Kidney (tissue), 13 donors: ENCODE measurements at regions not wholly inside any gene's neighbourhood (a gene's known extent, or its start where the extent isn't known, plus 50 kb on each side); places are given as distances from the start of the nearest gene placed in this dataset.

Experiments
- DNase-seq, 5 donors: peaks; one replicate each; pipeline ENCODE4 v3.0.0-alpha.2; 2013 to 2020
- FAIRE-seq: peaks from 2 replicates; lab custom pipeline; 2012; peaks lifted over from hg19 to GRCh38; lab: Jason Lieb, UNC
- H3K27ac ChIP-seq, 2 donors: one replicate each; pipeline ENCODE4 v1.7.0; 2013; ENCODE audit warnings: low read depth in 2 of 2, low read length in 2 of 2, inconsistent platforms in 1 of 2
- H3K27me3 ChIP-seq: one replicate; pipeline ENCODE4 v1.7.1; 2013; ENCODE audit warnings: low read length, inconsistent platforms; ENCODE audit not compliant: control insufficient read depth, insufficient read depth
- H3K36me3 ChIP-seq, 3 donors: one replicate each; pipeline versions ENCODE4 v1.7.0 to v1.7.1; 2013; ENCODE audit warnings: low read length in 3 of 3, control low read depth in 1 of 3, inconsistent platforms in 1 of 3; ENCODE audit not compliant: insufficient read depth in 3 of 3, control insufficient read depth in 2 of 3
- H3K4me1 ChIP-seq, 3 donors: one replicate each; pipeline versions ENCODE4 v1.7.0 to v1.7.1; 2013; ENCODE audit warnings: low read length in 3 of 3, inconsistent platforms in 1 of 3, low read depth in 1 of 3; ENCODE audit not compliant: control insufficient read depth in 2 of 3, insufficient read depth in 2 of 3
- H3K4me3 ChIP-seq, 3 donors: one replicate each; pipeline versions ENCODE4 v1.7.0 to v1.8.1; 2013; ENCODE audit warnings: low read length in 3 of 3, control low read depth in 1 of 3, inconsistent platforms in 1 of 3
- H3K9ac ChIP-seq, 3 donors: one replicate each; pipeline versions ENCODE4 v1.7.0 to v1.7.1; 2013; ENCODE audit warnings: low read length in 3 of 3, control low read depth in 1 of 3, inconsistent platforms in 1 of 3
- H3K9me3 ChIP-seq, 3 donors: one replicate each; pipeline versions ENCODE4 v1.7.0 to v1.7.1; 2013; ENCODE audit warnings: low read length in 3 of 3, control low read depth in 1 of 3, inconsistent platforms in 1 of 3; ENCODE audit not compliant: control insufficient read depth in 2 of 3, insufficient read depth in 1 of 3
- intact Hi-C: fragments of 100-400 bp; cut with DNase I; formaldehyde crosslinking; loops from one replicate; pipeline ENCODE4 v1.11.1; 2022
- TF ChIP-seq, protein P1 (sequence below): IDR thresholded peaks from 3 replicates; pipeline ENCODE4 v1.5.1; 2012; ENCODE audit warnings: mild to moderate bottlenecking, moderate library complexity, borderline replicate concordance; ENCODE audit not compliant: insufficient read depth; ENCODE audit errors: extremely low read depth
- donor health status: control.
- donor health status: control.
- donor health status: control.
- donor health status: control.
- donor health status: control.
- donor health status: DM: yes; HTN: yes; CAD: no.
- donor health status: Normal renal cell carcinoma (clear cell type).

DNA sequence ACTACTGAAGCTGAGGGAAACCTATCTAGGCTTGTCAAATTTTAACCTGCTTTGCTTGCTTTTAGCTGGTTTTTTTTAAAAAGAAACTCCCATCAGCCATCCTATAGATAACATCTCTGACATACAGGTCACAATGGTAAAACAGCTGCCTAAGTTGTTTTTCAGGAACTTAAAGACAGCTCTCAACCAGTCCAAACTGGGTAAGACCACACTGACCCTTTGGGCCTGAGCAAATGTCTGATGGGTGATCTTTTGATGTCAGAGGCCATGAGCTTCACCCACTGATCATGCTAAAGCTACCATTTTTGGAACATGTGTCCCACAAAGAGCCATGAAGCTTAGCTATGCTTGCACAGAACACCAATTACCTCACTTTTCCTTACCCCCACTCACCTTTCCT is 50.0 kb upstream of the TANC1 start:
- Histone ChIP-seq H3K27ac (no peak overlapping the region), H3K9ac (no peak overlapping the region), H3K4me3 (no peak overlapping the region), H3K9me3 (no peaks in the 10 kb centered on the region), H3K36me3 (no peaks in the 10 kb centered on the region), H3K27me3 (no peaks in the 10 kb centered on the region), H3K4me1 (peaks cover 0 to 6% (median 0%) of the 10 kb centered on the region in 3 donors)
- no peak for FAIRE-seq
- TF ChIP-seq, protein P1, sequence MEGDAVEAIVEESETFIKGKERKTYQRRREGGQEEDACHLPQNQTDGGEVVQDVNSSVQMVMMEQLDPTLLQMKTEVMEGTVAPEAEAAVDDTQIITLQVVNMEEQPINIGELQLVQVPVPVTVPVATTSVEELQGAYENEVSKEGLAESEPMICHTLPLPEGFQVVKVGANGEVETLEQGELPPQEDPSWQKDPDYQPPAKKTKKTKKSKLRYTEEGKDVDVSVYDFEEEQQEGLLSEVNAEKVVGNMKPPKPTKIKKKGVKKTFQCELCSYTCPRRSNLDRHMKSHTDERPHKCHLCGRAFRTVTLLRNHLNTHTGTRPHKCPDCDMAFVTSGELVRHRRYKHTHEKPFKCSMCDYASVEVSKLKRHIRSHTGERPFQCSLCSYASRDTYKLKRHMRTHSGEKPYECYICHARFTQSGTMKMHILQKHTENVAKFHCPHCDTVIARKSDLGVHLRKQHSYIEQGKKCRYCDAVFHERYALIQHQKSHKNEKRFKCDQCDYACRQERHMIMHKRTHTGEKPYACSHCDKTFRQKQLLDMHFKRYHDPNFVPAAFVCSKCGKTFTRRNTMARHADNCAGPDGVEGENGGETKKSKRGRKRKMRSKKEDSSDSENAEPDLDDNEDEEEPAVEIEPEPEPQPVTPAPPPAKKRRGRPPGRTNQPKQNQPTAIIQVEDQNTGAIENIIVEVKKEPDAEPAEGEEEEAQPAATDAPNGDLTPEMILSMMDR = no peak
- intact Hi-C loops = no loop called here
- no peak for DNase-seq
